ENCODE measurements at regions not wholly inside any gene's neighbourhood (a gene's known extent, or its start where the extent isn't known, plus 50 kb on each side); places are given as distances from the start of the nearest gene placed in this dataset.
"Not testable (repeated sequence)": the region's sequence is repeated elsewhere in the genome, so short reads cannot be mapped to it uniquely, and the experiment has no call there.

GRCh38 chr4:158958489-158959270 is 144.2 kb upstream of the RAPGEF2 start:
- DNase-seq (ENCODE audit: low spot score in 2 of 2): no peak
- no peaks in the 10 kb centered on the region for H3K36me3 Mint-ChIP-seq
- no peak for ATAC-seq (ENCODE audit: low read depth)
- peaks cover 2% of the 10 kb centered on the region for H3K27me3 Mint-ChIP-seq
- H3K27ac Mint-ChIP-seq: no peak overlapping the region
- H3K4me3 Mint-ChIP-seq: no peak overlapping the region
- peaks cover 2% of the 10 kb centered on the region for H3K9me3 Mint-ChIP-seq
- H3K4me1 Mint-ChIP-seq: no peaks in the 10 kb centered on the region

GRCh38 chr4:158962393-158962792 is 140.5 kb upstream of the RAPGEF2 start:
- Mint-ChIP-seq H3K9me3 (peaks cover 2% of the 10 kb centered on the region), H3K27me3 (peaks cover 7% of the 10 kb centered on the region), H3K4me3 (no peak overlapping the region), H3K36me3 (no peaks in the 10 kb centered on the region), H3K27ac (no peak overlapping the region), H3K4me1 (no peaks in the 10 kb centered on the region)
- no peak for DNase-seq (ENCODE audit: low spot score in 2 of 2)
- no peak for ATAC-seq (ENCODE audit: low read depth)

- H3K27me3 Mint-ChIP-seq; ATAC-seq (ENCODE audit: low read depth); DNase-seq (ENCODE audit: low spot score in 2 of 2); H3K4me1 Mint-ChIP-seq; H3K4me3 Mint-ChIP-seq; H3K36me3 Mint-ChIP-seq; H3K27ac Mint-ChIP-seq; H3K9me3 Mint-ChIP-seq: not testable (repeated sequence)
These were observed 139.6 kb upstream of the RAPGEF2 start for GRCh38 chr4:158963282-158963681.

- peaks cover 7% of the 10 kb centered on the region for H3K27me3 Mint-ChIP-seq
- no peak overlapping the region for H3K4me3 Mint-ChIP-seq
- DNase-seq (ENCODE audit: low spot score in 2 of 2): no peak
- peaks cover 2% of the 10 kb centered on the region for H3K9me3 Mint-ChIP-seq
- no peaks in the 10 kb centered on the region for H3K36me3 Mint-ChIP-seq
- no peak overlapping the region for H3K27ac Mint-ChIP-seq
- no peaks in the 10 kb centered on the region for H3K4me1 Mint-ChIP-seq
- no peak for ATAC-seq (ENCODE audit: low read depth)
These were observed 138.7 kb upstream of the RAPGEF2 start for GRCh38 chr4:158964114-158964727.

- peaks cover 7% of the 10 kb centered on the region for H3K27me3 Mint-ChIP-seq
- H3K27ac Mint-ChIP-seq: no peak overlapping the region
- peaks cover 2% of the 10 kb centered on the region for H3K9me3 Mint-ChIP-seq
- H3K4me3 Mint-ChIP-seq: no peak overlapping the region
- ATAC-seq (ENCODE audit: low read depth) (no peak), DNase-seq (ENCODE audit: low spot score in 2 of 2) (no peak)
- no peaks in the 10 kb centered on the region for H3K36me3 Mint-ChIP-seq
- no peaks in the 10 kb centered on the region for H3K4me1 Mint-ChIP-seq
These were observed 138.2 kb upstream of the RAPGEF2 start for GRCh38 chr4:158964728-158965124.

- H3K27ac Mint-ChIP-seq: no peak overlapping the region
- no peak overlapping the region for H3K4me3 Mint-ChIP-seq
- ATAC-seq (ENCODE audit: low read depth) (no peak), DNase-seq (ENCODE audit: low spot score in 2 of 2) (no peak)
- H3K27me3 Mint-ChIP-seq: peaks cover 7% of the 10 kb centered on the region
- peaks cover 2% of the 10 kb centered on the region for H3K9me3 Mint-ChIP-seq
- no peaks in the 10 kb centered on the region for H3K4me1 Mint-ChIP-seq
- H3K36me3 Mint-ChIP-seq: no peaks in the 10 kb centered on the region
These were observed 137.7 kb upstream of the RAPGEF2 start for GRCh38 chr4:158965226-158965625.

GRCh38 chr4:158966091-158966490 is 136.8 kb upstream of the RAPGEF2 start:
- Mint-ChIP-seq H3K4me1 (no peaks in the 10 kb centered on the region), H3K4me3 (no peak overlapping the region), H3K36me3 (no peaks in the 10 kb centered on the region), H3K27ac (no peak overlapping the region), H3K27me3 (peaks cover 6% of the 10 kb centered on the region), H3K9me3 (peaks cover 2% of the 10 kb centered on the region)
- no peak for ATAC-seq (ENCODE audit: low read depth)
- no peak for DNase-seq (ENCODE audit: low spot score in 2 of 2)

- Mint-ChIP-seq H3K4me3 (no peak overlapping the region), H3K4me1 (no peaks in the 10 kb centered on the region), H3K27me3 (peaks cover 5% of the 10 kb centered on the region), H3K36me3 (peaks cover 1% of the 10 kb centered on the region), H3K27ac (no peak overlapping the region), H3K9me3 (peaks cover 2% of the 10 kb centered on the region)
- no peak for ATAC-seq (ENCODE audit: low read depth)
- DNase-seq (ENCODE audit: low spot score in 2 of 2): no peak
These were observed 133.9 kb upstream of the RAPGEF2 start for GRCh38 chr4:158968961-158969360.

- Mint-ChIP-seq H3K4me1 (no peaks in the 10 kb centered on the region), H3K36me3 (peaks cover 1% of the 10 kb centered on the region), H3K27ac (no peak overlapping the region), H3K9me3 (no peaks in the 10 kb centered on the region), H3K27me3 (no peaks in the 10 kb centered on the region), H3K4me3 (no peak overlapping the region)
- no peak for ATAC-seq (ENCODE audit: low read depth)
- DNase-seq (ENCODE audit: low spot score in 2 of 2): no peak
These were observed 132.1 kb upstream of the RAPGEF2 start for GRCh38 chr4:158970812-158971211.

GRCh38 chr4:158974438-158974837 is 128.4 kb upstream of the RAPGEF2 start:
- not testable (repeated sequence) for H3K27ac Mint-ChIP-seq; ATAC-seq (ENCODE audit: low read depth); DNase-seq (ENCODE audit: low spot score in 2 of 2); H3K4me3 Mint-ChIP-seq; H3K36me3 Mint-ChIP-seq; H3K4me1 Mint-ChIP-seq; H3K27me3 Mint-ChIP-seq; H3K9me3 Mint-ChIP-seq

GRCh38 chr4:158980711-158981110 is 122.2 kb upstream of the RAPGEF2 start:
- H3K27me3 Mint-ChIP-seq: peaks cover 23% of the 10 kb centered on the region
- not testable (repeated sequence) for H3K4me1 Mint-ChIP-seq; ATAC-seq (ENCODE audit: low read depth); H3K27ac Mint-ChIP-seq; H3K9me3 Mint-ChIP-seq; DNase-seq (ENCODE audit: low spot score in 2 of 2); H3K4me3 Mint-ChIP-seq; H3K36me3 Mint-ChIP-seq

GRCh38 chr4:158991534-158992155 is 111.2 kb upstream of the RAPGEF2 start:
- Mint-ChIP-seq H3K27ac (no peak overlapping the region), H3K4me3 (no peak overlapping the region), H3K4me1 (peaks cover 3% of the 10 kb centered on the region), H3K27me3 (peaks cover 6% of the 10 kb centered on the region), H3K9me3 (no peaks in the 10 kb centered on the region), H3K36me3 (peaks cover 3% of the 10 kb centered on the region)
- DNase-seq (ENCODE audit: low spot score in 2 of 2): no peak
- no peak for ATAC-seq (ENCODE audit: low read depth)

- no peak overlapping the region for H3K4me3 Mint-ChIP-seq
- H3K4me1 Mint-ChIP-seq: peaks cover 3% of the 10 kb centered on the region
- no peaks in the 10 kb centered on the region for H3K9me3 Mint-ChIP-seq
- DNase-seq (ENCODE audit: low spot score in 2 of 2): no peak
- H3K36me3 Mint-ChIP-seq: peaks cover under 1% of the 10 kb centered on the region
- peak; percentile 37 for ATAC-seq (ENCODE audit: low read depth)
- H3K27me3 Mint-ChIP-seq: peaks cover 6% of the 10 kb centered on the region
- H3K27ac Mint-ChIP-seq: no peak overlapping the region
These were observed 109.0 kb upstream of the RAPGEF2 start for GRCh38 chr4:158993891-158994290.

GRCh38 chr4:158995040-158995439 is 107.8 kb upstream of the RAPGEF2 start:
- Mint-ChIP-seq H3K36me3 (no peaks in the 10 kb centered on the region), H3K27ac (no peak overlapping the region), H3K9me3 (no peaks in the 10 kb centered on the region), H3K4me3 (no peak overlapping the region), H3K4me1 (peaks cover 3% of the 10 kb centered on the region), H3K27me3 (peaks cover 6% of the 10 kb centered on the region)
- DNase-seq (ENCODE audit: low spot score in 2 of 2) (no peak), ATAC-seq (ENCODE audit: low read depth) (no peak)
